GM12872 (cell line): ENCODE measurements at regions not wholly inside any gene's neighbourhood (a gene's known extent, or its start where the extent isn't known, plus 50 kb on each side); places are given as distances from the start of the nearest gene placed in this dataset.
A peak's percentile ranks its signal among the peaks of the same experiment; 100 is the strongest.

Source experiments
- CTCF ChIP-seq: IDR thresholded peaks from 3 replicates; pipeline ENCODE4 v1.5.1; 2011; ENCODE audit warnings: low read depth, mild to moderate bottlenecking, low read length, moderate library complexity; ENCODE audit not compliant: insufficient read depth

GRCh38 chr11:128018692-128019091, 568.7 kb downstream of the ETS1 start:
- no peak for TF ChIP-seq CTCF

- TF ChIP-seq CTCF: no peak
Observed at GRCh38 chr11:128005562-128005961, 581.8 kb downstream of the ETS1 start.

GRCh38 chr11:127998421-127998820, 588.9 kb downstream of the ETS1 start:
- no peak for TF ChIP-seq CTCF

- TF ChIP-seq CTCF: no peak
Observed at GRCh38 chr11:127997594-127997993, 589.8 kb downstream of the ETS1 start.

- TF ChIP-seq CTCF: no peak
Observed at GRCh38 chr11:127996825-127997224, 590.5 kb downstream of the ETS1 start.

GRCh38 chr11:127995921-127996320, 591.4 kb downstream of the ETS1 start:
- no peak for TF ChIP-seq CTCF

GRCh38 chr11:127994736-127995135, 592.6 kb downstream of the ETS1 start:
- TF ChIP-seq CTCF: no peak

- TF ChIP-seq CTCF: peak; percentile 30; the same call in 1 of the 3 replicates
Observed at GRCh38 chr11:127993788-127994187, 593.6 kb downstream of the ETS1 start.
